HUDEP-2 (cell line): ENCODE measurements at regions not wholly inside any gene's neighbourhood (a gene's known extent, or its start where the extent isn't known, plus 50 kb on each side); places are given as distances from the start of the nearest gene placed in this dataset.

ENCODE experiments used
- DNase-seq, 76 experiments: peaks; one replicate each; lab custom pipeline; 2025; ENCODE audit not compliant: unreplicated experiment in 76 of 76; lab: John Stamatoyannopoulos, UW

DNA sequence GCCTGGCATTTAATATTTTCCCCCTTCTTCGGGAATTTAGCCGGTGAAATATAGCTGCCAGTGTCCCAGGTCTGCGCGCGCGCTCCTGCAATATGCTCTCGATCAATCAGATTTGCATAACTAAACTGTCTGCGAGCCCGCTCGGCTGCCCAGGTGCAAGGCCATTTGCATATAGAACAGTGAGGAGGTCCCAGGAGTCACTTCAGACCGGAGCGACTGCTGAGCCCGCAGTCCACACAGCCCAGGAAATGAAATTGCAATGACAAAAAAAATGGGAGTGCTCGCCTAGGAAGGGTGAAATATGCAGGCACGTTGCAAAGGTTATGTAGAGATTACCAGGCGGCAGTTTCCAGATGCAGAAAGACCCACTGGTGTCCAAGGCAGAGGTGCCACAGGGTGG lies 228.5 kb downstream of the VRK1 start:
- no peak for DNase-seq

DNA sequence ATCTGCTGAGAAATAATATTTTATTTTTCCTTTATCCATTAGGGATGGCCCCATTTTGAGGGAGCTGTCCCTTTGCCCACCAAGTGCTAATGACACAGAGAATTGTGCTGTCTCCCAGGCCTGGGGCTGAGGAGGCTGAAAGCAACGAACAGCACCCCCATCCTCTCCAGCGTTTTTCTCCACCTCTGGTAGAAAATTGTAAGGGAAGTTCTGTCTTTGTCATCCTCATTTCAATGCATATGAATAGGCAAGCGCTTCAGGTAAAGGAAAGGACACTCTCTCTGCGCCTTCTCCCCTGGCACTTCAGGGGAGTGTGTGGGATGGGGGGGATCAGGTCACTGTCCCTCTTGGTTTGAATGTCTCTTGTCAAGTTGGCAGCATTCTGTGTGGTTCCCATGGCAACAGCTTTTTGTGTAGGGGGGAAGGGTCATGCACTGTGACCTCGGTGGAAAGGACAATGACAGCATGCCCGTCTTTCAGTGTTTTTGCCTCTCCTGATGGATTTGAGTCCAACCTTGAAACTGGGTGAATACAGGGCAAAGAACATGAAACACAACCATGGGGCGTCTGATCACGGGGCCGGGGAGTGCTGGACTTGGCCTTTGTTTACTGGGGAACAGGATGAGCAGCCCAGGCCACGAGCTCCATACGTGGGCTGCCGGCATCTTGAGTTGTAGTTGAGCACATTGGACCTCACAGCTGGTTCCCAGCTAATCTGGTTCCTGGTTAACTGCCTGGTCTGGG lies 230.2 kb downstream of the VRK1 start:
- DNase-seq, result no peak

DNA sequence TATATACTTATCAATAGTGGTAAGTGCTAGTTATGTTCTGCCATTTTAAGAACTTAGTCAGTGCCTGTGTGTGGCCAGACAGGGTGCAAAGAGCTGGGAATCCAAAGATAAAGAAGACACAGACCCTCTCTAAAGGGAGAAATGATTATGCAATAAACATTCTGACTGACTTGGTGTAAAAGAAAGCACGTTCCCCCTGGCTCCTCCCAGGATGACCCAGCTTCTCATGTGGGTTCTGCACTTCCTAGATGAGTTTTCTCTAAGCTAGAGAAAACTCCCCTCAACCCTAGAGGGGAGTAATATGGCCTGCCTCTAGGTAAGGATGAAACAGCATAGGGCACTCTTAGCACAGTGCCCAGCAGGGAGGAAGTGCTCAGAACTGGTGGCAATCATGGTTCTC lies 231.2 kb downstream of the VRK1 start:
- DNase-seq, result no peak

DNA sequence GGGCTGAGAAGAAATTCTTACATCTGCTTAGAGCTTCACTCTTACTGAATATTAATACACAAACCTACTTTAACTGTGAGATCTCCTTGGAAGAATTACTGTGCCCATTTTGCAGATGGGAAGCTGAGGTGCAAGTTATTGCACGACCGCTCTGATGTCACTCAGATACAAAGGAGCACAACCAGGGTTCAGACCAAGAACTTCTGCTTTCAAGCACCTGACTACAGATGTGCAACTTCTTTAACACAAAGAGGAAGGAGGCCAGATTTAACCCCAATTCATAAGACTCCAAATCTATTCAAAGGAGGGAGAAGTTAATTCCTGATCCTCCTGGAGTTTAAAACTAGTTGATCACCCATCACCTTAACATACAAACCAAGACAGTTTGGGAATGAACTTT lies 232.6 kb downstream of the VRK1 start:
- no peak for DNase-seq

DNA sequence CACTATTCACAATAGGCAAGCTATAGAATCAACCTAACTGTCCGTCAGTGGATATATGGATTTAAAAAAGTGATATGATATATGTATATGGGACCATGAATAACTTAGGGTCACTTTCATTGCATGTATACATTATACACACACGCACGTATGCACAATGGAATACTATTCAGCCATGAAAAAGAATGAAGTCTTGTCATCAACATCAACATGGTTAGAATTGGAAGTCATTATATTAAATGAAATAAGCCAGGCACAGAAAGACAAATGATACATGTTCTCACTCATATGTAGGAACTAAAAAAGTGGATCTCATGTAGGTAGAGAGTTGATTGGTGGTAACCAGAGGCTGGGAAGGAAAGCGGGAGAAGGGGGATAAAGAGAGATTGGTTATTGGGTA lies 234.3 kb downstream of the VRK1 start:
- DNase-seq, result no peak

DNA sequence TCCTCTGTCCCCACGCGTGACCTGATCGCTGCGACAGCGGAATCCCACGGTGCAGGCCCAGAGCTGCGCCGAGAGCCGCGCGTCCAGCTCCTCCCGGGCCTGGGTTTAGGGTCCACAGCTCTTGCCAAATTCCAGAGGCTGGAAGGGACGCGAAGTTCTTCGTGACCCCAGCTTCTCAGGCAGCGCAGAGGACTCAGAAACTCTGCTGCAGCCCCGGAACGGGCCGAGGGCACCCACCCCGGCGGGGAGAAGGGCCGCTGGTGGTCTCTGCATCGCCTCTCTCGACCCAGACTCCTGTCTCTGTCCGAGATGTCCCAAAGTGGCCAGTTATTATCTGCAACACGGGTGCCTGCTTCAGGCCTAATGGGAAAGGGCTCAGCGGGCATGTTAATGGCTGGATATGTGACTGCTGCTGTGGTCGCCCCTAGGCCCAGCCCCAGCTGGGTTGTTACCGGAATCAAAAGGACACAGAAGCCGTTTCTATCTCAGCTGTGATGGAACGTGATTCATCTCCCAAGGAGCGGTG lies 236.4 kb downstream of the VRK1 start:
- DNase-seq, result no peak

DNA sequence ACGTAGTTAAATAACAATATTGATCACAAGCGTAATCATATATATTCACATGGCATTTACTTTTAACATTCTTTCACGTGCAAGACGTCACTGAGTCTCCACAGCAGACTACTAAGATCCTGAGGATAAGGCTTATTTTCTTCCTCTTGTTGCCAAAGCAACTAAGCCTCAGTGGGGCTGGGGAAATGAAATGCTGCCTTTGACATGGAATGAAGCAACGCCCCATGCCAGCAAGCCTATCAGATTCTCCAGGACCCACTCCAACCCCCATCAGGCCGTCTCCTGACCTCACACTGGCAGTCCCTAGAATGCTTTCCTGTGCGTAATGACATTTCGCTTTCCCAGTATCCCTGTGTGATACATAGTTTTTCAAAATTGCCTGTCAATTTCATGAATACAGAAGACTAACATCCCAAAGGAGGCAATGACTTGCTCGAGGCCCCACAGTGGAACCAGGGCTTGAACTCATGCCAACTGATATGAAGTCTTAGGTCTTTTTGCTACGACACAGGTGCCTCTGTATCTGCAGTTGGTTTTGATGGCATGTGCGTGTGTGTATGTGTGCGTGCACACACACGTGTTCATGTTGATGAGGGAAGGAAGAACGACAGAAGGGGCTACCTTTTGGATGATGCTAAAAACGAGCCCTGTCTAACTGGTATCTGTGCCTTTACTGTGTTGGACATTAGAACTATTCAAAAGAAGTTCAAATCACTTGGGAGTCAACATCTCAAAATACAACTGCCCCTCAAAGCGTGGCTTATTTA lies 239.1 kb downstream of the VRK1 start:
- no peak for DNase-seq

DNA sequence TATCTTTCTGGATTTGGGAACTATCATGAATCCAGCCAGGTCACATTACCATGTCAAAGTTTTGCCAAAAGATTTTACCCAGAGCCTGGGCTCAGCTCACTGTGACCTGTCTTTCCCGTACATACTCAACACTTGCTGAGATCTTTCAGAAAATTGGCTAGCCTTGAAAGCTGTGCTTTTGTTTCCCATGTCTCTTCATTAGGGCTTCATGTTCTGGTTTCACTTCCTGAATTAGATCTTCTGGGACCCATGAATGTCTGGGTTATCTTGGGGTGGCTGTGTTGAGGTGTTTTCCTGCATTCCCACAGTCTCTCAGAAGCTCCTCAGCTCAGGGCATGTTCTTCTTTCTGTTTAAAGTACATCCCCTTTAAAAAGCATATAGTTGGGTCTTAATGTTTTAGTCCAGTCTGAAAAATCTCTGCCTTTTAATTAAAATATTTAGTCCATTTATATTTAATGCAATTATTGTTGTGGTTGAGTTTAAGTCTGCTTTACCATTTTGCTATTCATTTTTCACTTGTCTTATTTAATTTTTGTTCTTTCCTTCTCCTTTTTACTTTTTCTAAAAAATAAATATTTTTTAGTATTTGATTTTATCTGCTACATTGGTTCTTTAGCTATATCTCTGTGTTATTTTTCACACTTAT lies 242.7 kb downstream of the VRK1 start:
- no peak for DNase-seq

DNA sequence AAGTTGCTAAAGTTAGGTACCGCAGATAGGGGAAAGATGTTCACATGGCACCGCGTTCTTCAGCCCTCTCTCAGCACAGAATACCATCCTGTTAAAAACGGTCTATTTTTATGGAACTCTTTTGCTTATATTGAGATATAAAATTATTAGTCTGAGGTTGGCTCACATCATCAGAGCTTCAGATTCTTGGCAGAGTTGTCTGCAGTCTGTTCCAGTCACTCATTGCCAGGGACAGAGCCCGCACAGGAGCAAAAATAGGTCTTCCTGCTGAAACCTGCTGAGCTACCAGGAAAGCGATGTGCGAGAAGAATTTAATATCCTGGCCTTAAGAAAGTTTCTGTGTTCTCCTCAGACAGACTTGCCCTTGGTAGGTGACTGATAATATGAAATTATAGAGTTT lies 249.8 kb downstream of the VRK1 start:
- no peak for DNase-seq

DNA sequence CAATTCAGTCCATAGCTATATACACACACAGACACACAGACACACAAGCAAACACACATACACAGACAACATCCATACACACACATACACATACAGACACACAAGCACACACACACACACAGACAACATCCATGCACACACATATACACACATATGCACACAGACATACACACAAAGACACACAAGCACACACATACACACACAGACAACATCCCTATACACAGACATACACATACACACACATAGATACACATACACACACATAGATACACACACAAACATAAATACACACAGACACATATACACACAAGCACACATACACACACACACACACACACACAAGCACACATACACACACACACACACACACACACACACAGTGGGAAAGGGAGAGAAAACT lies 254.8 kb downstream of the VRK1 start:
- DNase-seq, result no peak

DNA sequence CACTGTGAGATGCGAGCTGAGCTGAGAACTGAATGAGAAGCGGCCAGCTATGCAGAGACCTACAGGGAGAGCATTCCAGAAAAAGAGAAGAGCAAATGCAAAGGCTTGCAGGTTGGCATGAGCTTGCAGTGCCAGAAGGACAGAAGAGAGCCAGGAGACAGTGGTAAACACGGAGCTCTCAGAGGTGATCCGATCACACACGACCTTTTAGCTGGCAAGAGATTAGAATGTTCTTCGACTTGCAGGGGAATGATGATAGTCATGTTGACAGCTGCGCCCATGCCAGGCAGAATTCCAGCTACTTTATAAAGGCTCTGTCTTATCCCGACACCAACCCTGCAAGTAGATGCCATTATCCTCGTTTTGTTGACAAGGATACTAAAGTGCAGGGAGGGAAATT lies 256.8 kb downstream of the VRK1 start:
- DNase-seq, result no peak

DNA sequence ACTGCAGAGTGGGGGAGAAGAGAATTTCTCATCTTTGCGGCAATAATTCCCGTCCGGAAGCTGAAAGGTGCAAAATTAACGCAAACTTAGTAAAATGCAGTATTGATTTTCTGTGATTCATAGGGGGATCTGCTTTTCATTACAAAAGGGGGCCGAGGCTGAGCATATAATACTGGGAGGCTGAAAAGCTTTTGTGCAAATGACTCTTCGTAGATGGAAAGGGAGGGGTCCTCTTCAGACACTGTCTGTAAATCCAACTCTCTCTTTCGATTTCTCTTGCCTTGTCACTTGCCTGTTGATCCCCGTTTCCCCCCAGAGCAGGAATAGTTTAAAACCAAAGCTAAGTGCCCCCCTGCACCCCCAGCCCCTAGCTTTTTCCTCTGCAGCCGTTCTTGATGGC lies 258.2 kb downstream of the VRK1 start:
- DNase-seq, result no peak

DNA sequence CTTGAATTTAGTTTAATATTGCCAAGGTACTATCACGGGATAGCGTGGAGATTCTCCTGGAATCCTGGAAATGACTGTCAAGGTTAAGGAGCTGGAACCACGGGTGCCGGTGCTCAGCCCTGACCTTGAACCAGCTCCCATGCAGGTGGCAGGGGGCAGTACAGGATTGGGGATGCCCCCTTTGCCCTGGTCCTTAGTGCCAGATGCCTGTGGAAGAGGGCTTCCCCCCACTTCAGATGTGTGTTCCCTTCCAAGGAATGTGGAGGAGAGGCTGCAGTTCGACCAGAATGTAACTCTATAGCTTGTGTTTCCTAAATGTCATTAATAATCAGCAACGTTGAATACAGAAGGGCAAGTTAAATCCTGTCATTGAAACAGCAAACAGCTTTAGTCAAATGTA lies 258.9 kb downstream of the VRK1 start:
- no peak for DNase-seq

DNA sequence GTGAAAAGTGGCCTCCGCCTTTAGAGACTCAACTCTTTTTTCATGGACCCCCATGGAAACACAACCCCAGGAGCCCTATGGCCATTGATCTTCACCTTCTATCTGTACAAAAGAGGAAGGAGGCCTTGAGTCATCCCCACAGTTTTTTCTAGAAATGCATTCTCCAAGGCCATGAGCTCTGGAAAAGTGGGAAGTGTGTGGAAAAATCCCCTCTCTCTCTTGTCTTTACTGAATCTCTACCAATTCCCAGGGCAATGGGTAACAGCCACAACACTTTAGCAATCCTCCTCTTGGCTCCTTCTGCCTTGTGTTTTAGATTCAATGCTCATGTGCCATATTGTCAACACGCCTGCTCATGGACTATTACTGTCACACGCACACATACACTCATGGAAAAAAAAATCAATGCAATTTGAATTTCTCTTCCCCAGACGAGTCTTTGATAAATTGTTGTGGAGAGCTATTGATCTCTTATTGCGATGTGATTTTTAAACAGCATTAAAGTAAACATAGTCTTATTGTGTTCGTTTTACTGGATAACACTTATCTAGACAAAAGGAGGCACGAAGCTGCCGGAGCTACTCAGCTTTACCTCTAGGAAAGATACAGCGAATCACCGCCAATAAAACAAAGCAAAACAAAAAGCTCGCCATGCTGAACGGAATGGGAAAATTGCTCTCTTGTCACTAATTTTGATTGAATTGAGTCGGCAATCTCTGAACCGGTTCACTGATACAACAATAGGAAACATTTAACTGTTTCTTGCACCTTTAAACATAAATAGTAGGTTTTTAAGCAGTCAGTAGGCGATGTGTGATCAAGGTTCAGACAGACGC lies 260.3 kb downstream of the VRK1 start:
- DNase-seq, result no peak

DNA sequence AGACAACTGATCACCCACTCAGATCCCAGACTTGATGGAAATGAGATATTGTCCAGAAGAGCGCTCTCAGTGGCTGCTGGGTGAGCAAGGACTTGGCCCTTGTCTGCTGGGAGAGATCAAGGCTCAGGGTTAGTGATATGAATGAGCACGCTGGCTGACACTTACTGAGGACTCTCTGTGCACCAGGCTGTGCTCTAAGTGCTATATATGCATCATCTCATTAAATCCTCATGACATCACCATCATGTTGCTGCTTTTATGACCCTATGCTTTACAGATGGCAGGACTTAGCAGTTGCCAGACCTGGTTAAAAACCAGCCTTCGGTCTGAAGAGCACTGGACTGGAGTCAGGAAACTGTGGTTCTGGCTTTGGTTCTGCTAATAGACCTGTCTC lies 260.9 kb downstream of the VRK1 start:
- DNase-seq, result no peak

DNA sequence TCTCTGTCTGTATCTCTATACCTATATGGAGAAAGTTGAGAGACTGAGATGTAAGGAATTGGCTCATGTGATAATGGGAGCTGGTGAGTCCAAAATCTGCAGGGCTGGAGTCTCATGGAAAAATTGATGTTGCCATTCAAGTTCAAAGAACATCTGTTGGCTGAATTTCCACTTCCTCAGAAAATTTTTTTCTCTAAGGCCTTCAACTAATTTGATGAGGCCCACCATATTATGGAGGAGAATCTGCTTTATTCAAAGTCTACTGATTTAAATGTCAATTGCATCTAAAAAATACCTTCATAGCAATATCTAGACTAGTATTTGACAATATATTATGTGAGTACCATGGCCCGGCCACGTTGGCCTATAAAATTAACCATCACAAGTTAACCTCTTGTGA lies 261.4 kb downstream of the VRK1 start:
- no peak for DNase-seq

DNA sequence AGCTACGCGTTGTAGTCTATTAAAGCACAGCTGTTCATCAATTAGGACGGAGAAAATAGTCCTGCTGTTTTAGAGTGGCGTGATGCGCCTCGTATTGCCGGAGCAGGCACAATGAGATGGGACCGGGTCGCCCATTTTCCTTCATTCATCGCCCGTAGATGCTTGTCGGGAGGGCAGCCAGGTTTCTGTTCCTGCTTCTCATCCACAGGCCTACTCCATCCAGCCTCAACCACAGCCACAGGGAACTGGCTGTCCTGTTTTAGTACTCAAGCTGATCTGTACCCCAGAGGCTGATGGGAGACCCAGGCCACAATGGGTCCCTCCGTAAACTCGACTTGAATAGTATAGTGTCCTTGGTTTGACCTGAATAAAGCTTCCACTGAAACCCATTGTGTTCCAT lies 264.0 kb downstream of the VRK1 start:
- DNase-seq, result no peak

DNA sequence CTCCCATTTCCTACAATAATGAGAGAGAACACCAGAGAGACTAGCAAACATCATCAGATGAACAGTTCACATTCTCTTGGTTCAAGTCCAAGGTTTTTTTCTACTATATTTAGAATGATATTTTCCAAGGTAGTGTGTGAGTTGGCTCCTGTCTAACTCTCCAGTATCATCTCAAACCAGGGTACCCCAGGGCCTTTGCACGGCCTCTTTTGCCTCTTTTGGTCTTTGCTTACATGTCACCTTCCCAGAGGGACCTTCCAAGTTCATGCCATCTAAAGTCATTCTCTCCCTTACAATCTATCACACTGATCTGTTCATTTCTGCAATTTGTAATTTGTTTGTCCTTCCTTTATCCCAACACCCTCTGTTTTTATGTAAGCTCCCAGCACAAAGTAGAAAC lies 264.5 kb downstream of the VRK1 start:
- no peak for DNase-seq

DNA sequence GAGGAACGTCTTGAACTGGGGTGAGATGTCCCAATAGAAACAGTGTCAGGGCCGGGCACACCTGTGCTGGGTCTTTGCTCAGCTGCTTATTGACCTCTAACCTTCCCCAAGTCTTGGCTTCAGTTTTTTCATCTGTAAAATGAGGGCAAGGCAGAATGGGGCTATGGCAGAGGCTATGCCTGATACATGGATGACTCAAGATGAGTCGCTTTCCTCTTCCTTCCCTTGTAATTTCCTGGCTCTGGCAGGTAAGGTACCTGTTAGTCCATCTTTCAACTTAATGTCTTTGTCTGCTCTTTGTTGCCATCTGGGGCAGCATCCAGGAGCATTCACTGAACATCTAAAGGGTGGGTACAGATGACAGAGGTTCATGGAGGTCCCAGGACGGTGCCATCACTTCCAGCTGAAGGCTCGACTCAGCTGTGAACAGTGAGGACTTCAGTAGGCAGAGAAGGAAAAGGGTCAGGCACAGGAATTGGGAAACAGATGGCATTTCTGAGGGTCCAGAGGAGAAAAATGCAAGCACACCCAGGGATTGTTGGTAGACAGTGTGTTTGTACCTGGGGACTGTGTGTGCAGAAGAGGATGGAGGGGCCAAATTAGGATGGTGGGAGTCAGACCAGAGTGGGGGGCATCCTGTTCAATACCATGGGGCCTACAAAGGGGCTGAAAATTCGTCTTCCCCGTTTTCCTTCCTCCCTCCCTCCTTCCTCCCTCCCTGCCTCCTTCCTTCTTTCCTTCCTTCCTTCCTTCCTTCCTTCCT lies 268.3 kb downstream of the VRK1 start:
- DNase-seq, result no peak
